Natural killer cell treated with Interleukin-12 subunit alpha and Interleukin-12 subunit beta and Interleukin-15 and Interleukin-18, amount 100 ng/mL, for 72 hours (primary cell): ENCODE measurements at regions not wholly inside any gene's neighbourhood (a gene's known extent, or its start where the extent isn't known, plus 50 kb on each side); places are given as distances from the start of the nearest gene placed in this dataset.
A peak's percentile ranks its signal among the peaks of the same experiment; 100 is the strongest.

Experiments
- ATAC-seq, 2 donors: fragments of 150-1000 bp; cut with Tn5 transposase in 1 of 2; sonication (Bioruptor Pico), chemical (Tn5 transposase) in 1 of 2; 2 replicates each; pipeline ENCODE4 v1.10.0; 2021
- DNase-seq: peaks from one replicate; pipeline ENCODE4 v3.0.0; 2022; ENCODE audit warnings: low spot score
- H3K27ac Mint-ChIP-seq, 2 donors: 1 replicate in 1 of 2; 2 replicates in 1 of 2; pipeline ENCODE4 v1.8.0; 2022; ENCODE audit warnings: mixed read lengths in 2 of 2, mild to moderate bottlenecking in 1 of 2, moderate library complexity in 1 of 2
- H3K27me3 Mint-ChIP-seq, 2 donors: 1 replicate in 1 of 2; 2 replicates in 1 of 2; pipeline ENCODE4 v1.8.0; 2022; ENCODE audit warnings: mixed read lengths in 2 of 2
- H3K36me3 Mint-ChIP-seq: one replicate; pipeline ENCODE4 v1.8.0; 2022; ENCODE audit warnings: mixed read lengths
- H3K4me1 Mint-ChIP-seq, 2 donors: 1 replicate in 1 of 2; 2 replicates in 1 of 2; pipeline ENCODE4 v1.8.0; 2022; ENCODE audit warnings: low read depth in 2 of 2, mixed read lengths in 2 of 2, mild to moderate bottlenecking in 1 of 2
- H3K4me3 Mint-ChIP-seq: one replicate; pipeline ENCODE4 v1.8.0; 2022; ENCODE audit warnings: mixed read lengths
- H3K9me3 Mint-ChIP-seq: 2 replicates; pipeline ENCODE4 v1.8.0; 2022; ENCODE audit warnings: mixed read lengths

DNA sequence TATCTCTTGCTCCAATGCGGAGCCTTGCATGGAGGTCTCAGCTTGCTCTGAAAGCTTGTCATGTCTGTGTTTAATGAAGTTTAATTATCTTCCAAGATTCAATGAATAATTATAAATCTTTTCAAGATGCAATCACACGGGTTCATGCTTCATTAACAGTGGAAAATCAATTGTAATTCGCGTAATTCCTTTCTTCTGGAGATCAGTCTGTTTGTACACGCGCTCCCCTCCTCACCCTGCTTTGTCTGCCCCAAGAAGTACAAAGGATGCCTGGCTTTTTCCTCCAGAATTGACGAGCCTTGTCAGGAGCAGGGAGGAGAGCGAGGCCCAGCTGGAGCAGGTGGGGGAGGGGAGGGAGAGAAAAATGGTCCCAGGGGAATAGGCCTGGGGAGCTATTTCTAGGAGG lies 65.0 kb upstream of the DISP3 start:
- H3K36me3 Mint-ChIP-seq: no peaks in the 10 kb centered on the region
- no peak for DNase-seq
- no peaks in the 10 kb centered on the region for H3K4me1 Mint-ChIP-seq
- ATAC-seq: no peak
- peaks cover 7 to 12% of the 10 kb centered on the region in 2 donors for H3K27me3 Mint-ChIP-seq
- no peaks in the 10 kb centered on the region for H3K9me3 Mint-ChIP-seq
- no peak overlapping the region for H3K27ac Mint-ChIP-seq
- H3K4me3 Mint-ChIP-seq: no peak overlapping the region

GRCh38 chr1:11414926-11415538 lies 63.9 kb upstream of the DISP3 start:
- H3K36me3 Mint-ChIP-seq: no peaks in the 10 kb centered on the region
- DNase-seq: no peak
- no peak overlapping the region for H3K27ac Mint-ChIP-seq
- H3K4me1 Mint-ChIP-seq: no peaks in the 10 kb centered on the region
- no peak overlapping the region for H3K4me3 Mint-ChIP-seq
- H3K27me3 Mint-ChIP-seq: peaks cover 7 to 20% of the 10 kb centered on the region in 2 donors
- H3K9me3 Mint-ChIP-seq: no peaks in the 10 kb centered on the region
- ATAC-seq: peak in 1 of 2 donors; percentile 36

DNA sequence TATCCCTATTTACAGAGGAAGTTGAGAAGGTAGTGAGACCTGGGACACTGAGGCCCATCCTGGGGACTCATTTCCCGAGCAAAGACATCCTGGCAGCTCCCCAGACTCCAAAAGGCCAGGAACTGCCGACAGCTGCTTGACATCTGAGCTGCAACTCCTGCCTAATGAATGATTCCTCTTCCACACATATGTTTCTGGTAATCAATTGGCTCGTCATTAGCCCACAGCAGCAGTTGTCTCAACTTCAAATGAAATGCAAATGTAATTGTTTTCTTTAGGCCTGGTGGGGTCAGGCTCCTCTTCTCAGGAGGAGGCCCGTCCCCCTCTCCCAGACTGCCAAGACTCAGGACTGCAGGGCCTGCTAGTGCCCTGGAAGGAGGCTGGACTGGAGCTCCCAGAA lies 61.8 kb upstream of the DISP3 start:
- Mint-ChIP-seq H3K36me3 (no peaks in the 10 kb centered on the region), H3K4me1 (no peaks in the 10 kb centered on the region), H3K27ac (no peak overlapping the region), H3K27me3 (peaks cover 27 to 32% of the 10 kb centered on the region in 2 donors), H3K4me3 (no peak overlapping the region), H3K9me3 (no peaks in the 10 kb centered on the region)
- ATAC-seq: no peak
- no peak for DNase-seq

DNA sequence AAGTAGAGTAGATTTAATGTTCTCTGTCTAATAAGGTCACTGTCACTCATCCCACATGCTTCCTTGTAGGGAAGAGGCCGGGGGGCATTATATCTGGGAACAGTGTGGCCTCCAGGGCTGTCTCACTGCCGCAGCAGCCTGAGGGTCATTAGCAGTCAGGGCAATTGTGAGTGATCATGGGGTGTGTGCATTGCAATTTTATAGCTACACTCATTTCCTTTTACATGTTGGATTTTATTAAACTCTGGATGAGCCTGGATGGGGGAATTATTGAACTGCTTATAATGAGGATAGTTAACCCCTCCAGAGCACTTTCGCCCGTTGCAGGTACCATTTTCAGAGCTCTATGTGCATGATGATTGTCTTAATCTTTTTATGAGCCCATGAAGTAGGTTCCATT lies 60.9 kb upstream of the DISP3 start:
- DNase-seq (no peak), ATAC-seq (no peak)
- Mint-ChIP-seq H3K36me3 (no peaks in the 10 kb centered on the region), H3K9me3 (no peaks in the 10 kb centered on the region), H3K27me3 (peaks cover 27 to 32% of the 10 kb centered on the region in 2 donors), H3K4me1 (no peaks in the 10 kb centered on the region), H3K4me3 (no peak overlapping the region), H3K27ac (no peak overlapping the region)

GRCh38 chr1:11421443-11421842 lies 57.5 kb upstream of the DISP3 start:
- no peak for DNase-seq
- Mint-ChIP-seq H3K27me3 (peaks cover 27 to 29% of the 10 kb centered on the region in 2 donors), H3K4me1 (no peaks in the 10 kb centered on the region), H3K36me3 (no peaks in the 10 kb centered on the region), H3K4me3 (no peak overlapping the region), H3K9me3 (no peaks in the 10 kb centered on the region), H3K27ac (no peak overlapping the region)
- no peak for ATAC-seq

- Mint-ChIP-seq H3K27ac (no peak overlapping the region), H3K4me3 (no peak overlapping the region), H3K36me3 (no peaks in the 10 kb centered on the region), H3K4me1 (no peaks in the 10 kb centered on the region), H3K27me3 (peaks cover 20 to 24% of the 10 kb centered on the region in 2 donors), H3K9me3 (no peaks in the 10 kb centered on the region)
- DNase-seq (no peak), ATAC-seq (no peak)
These were observed 56.3 kb upstream of the DISP3 start for GRCh38 chr1:11422686-11423085.

GRCh38 chr1:11426617-11427016 lies 52.3 kb upstream of the DISP3 start:
- ATAC-seq (no peak), DNase-seq (no peak)
- H3K27me3 Mint-ChIP-seq: peaks cover under 1 to 5% of the 10 kb centered on the region in 2 donors
- no peak overlapping the region for H3K27ac Mint-ChIP-seq
- no peak overlapping the region for H3K4me3 Mint-ChIP-seq
- no peaks in the 10 kb centered on the region for H3K36me3 Mint-ChIP-seq
- no peaks in the 10 kb centered on the region for H3K9me3 Mint-ChIP-seq
- H3K4me1 Mint-ChIP-seq: no peaks in the 10 kb centered on the region

DNA sequence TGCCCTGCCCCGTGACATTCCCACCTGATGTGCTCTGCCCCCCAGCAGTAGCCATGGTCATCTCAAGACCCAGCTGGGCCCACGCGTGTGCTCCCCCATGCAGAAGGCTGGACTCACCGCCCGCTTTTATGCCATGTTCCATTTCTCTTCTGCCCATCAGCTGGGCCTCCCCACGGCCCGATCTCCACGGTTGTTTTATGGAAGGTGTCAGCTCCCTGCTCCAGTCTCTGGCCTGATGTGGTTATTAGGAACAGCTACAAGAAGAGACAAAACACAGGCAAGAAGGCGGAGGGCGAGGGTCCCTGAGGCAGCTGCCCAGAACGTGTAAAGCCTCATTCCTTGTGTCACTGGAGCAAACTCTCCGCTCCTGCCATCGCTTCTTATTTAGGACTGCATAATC lies 50.2 kb upstream of the DISP3 start:
- Mint-ChIP-seq H3K9me3 (no peaks in the 10 kb centered on the region), H3K4me3 (no peak overlapping the region), H3K27me3 (no peaks in the 10 kb centered on the region), H3K4me1 (no peaks in the 10 kb centered on the region), H3K36me3 (no peaks in the 10 kb centered on the region), H3K27ac (no peak overlapping the region)
- ATAC-seq: no peak
- DNase-seq: no peak
